Suprapubic skin (tissue), 4 donors: ENCODE measurements at regions not wholly inside any gene's neighbourhood (a gene's known extent, or its start where the extent isn't known, plus 50 kb on each side); places are given as distances from the start of the nearest gene placed in this dataset.
"Not testable (repeated sequence)": the region's sequence is repeated elsewhere in the genome, so short reads cannot be mapped to it uniquely, and the experiment has no call there.

Experiments used
- DNase-seq, 2 donors: peaks; one replicate each; pipeline ENCODE4 v3.0.0-alpha.2; 2019; ENCODE audit warnings: low spot score in 2 of 2
- H3K27ac ChIP-seq: fragments of 200-600 bp; sonication (generic); one replicate; pipeline ENCODE4 v1.5.1; 2019
- H3K27me3 ChIP-seq: fragments of 200-600 bp; sonication (generic); one replicate; pipeline ENCODE4 v1.5.1; 2019
- H3K36me3 ChIP-seq: fragments of 200-600 bp; sonication (generic); one replicate; pipeline ENCODE4 v1.5.1; 2019
- H3K4me1 ChIP-seq: fragments of 200-600 bp; sonication (generic); one replicate; pipeline ENCODE4 v1.5.1; 2019
- H3K4me3 ChIP-seq: fragments of 200-600 bp; sonication (generic); one replicate; pipeline ENCODE4 v1.5.1; 2019; ENCODE audit warnings: mild to moderate bottlenecking
- H3K9me3 ChIP-seq: fragments of 200-600 bp; sonication (generic); one replicate; pipeline ENCODE4 v1.5.1; 2019
- EP300 ChIP-seq: sonication (generic); formaldehyde crosslinking; IDR thresholded peaks from one replicate; pipeline ENCODE4 v1.6.1; 2017; ENCODE audit warnings: antibody characterized with exemption
- POLR2A ChIP-seq, 2 donors: fragments of 450-650 bp; IDR thresholded peaks; one replicate each; pipeline ENCODE4 v1.6.1; 2017; ENCODE audit warnings: antibody characterized with exemption in 2 of 2, mild to moderate bottlenecking in 2 of 2, moderate library complexity in 2 of 2
- POLR2AphosphoS5 ChIP-seq, 3 donors: sonication (generic); formaldehyde crosslinking; IDR thresholded peaks; one replicate each; pipeline ENCODE4 v1.6.1; 2017; ENCODE audit warnings: antibody characterized with exemption in 3 of 3
- WGBS: methylation state at CpG from one replicate; pipeline ENCODE4 v1.1.5; 2018; 5-methylcytosine and 5-hydroxymethylcytosine counted together
- TF ChIP-seq, protein P1 (sequence below), 2 donors: fragments of 200-600 bp in 1 of 2; fragments of 450-650 bp in 1 of 2; sonication (generic) in 1 of 2; IDR thresholded peaks; one replicate each; pipeline ENCODE4 v1.5.1; 2016 to 2019; ENCODE audit warnings: antibody characterized with exemption in 2 of 2, mild to moderate bottlenecking in 1 of 2, moderate library complexity in 1 of 2

DNA sequence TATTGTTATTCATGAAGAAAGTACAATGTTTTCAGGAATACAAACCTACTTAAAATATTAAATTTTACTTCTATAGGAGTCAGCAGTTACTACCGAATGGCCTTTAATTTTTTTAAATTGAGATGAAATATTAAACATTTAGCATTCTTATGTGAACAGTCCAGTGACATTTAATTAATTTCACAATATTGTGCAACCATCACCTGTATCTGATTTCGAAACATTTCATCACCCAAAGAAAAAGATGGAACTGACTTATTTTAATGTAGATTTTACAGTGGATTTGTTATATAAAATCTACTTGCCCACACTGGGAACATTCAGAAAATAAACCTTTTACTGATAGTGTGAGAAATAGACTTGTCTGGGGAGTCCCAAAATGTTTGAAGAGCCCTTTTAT, 585.2 kb upstream of the LINC00305 start:
- H3K4me3 ChIP-seq, result no peak overlapping the region
- no peaks in the 10 kb centered on the region for H3K9me3 ChIP-seq
- no peak for DNase-seq
- H3K27me3 ChIP-seq, result no peaks in the 10 kb centered on the region
- 91% methylated on average over 2 of the region's 2 CpGs for WGBS
- H3K4me1 ChIP-seq, result no peaks in the 10 kb centered on the region
- H3K27ac ChIP-seq, result no peak overlapping the region
- TF ChIP-seq POLR2A (IDR thresholded peaks at IDR 0.05), result no peak
- no peak for TF ChIP-seq POLR2AphosphoS5 (IDR thresholded peaks at IDR 0.05)
- TF ChIP-seq, protein P1, sequence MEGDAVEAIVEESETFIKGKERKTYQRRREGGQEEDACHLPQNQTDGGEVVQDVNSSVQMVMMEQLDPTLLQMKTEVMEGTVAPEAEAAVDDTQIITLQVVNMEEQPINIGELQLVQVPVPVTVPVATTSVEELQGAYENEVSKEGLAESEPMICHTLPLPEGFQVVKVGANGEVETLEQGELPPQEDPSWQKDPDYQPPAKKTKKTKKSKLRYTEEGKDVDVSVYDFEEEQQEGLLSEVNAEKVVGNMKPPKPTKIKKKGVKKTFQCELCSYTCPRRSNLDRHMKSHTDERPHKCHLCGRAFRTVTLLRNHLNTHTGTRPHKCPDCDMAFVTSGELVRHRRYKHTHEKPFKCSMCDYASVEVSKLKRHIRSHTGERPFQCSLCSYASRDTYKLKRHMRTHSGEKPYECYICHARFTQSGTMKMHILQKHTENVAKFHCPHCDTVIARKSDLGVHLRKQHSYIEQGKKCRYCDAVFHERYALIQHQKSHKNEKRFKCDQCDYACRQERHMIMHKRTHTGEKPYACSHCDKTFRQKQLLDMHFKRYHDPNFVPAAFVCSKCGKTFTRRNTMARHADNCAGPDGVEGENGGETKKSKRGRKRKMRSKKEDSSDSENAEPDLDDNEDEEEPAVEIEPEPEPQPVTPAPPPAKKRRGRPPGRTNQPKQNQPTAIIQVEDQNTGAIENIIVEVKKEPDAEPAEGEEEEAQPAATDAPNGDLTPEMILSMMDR (IDR thresholded peaks at IDR 0.05), result no peak
- no peak for TF ChIP-seq EP300
- no peaks in the 10 kb centered on the region for H3K36me3 ChIP-seq

- not testable (repeated sequence) for DNase-seq, H3K27ac ChIP-seq, H3K4me3 ChIP-seq, H3K27me3 ChIP-seq, H3K36me3 ChIP-seq, H3K4me1 ChIP-seq, H3K9me3 ChIP-seq
- 97% methylated on average over 24 of the region's 39 CpGs for WGBS
Measured at GRCh38 chr18:64725657-64726056, 576.8 kb upstream of the LINC00305 start.

DNA sequence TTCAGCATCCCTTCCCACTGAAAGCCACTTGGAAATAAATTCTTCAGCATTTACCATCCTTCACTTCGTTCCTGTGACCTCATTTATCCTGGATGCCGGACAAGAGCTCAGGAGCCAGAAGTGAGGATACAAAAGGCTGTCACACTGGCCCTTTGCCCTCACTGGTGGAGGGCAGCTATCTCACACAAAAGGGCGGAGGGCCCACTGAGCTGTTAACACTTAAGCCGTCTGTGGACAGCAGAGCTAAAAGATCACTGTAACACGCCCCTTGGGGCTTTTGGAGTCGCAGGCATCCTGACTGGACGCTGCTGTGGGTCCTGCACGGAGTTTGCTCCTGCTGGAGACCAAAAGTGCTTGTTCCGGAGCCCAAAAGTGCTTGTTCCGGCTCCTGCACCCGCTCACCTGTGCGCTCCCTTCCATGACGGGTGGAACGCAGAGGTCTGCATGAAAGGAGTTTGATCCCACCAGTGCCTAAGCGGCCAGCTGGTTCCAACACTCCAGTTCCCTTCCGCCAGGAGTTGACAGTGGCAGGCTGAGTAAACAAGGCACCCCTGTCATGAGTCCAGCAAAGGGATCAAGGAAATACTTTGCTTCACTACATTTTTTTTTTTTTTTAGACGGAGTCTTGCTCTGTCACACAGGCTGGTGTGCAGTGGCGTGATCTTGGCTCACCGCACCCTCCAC, 572.0 kb upstream of the LINC00305 start:
- Histone ChIP-seq H3K4me3 (no peak overlapping the region), H3K36me3 (no peaks in the 10 kb centered on the region), H3K4me1 (no peaks in the 10 kb centered on the region), H3K27me3 (no peaks in the 10 kb centered on the region), H3K27ac (no peak overlapping the region), H3K9me3 (no peaks in the 10 kb centered on the region)
- TF ChIP-seq, protein P1 (IDR thresholded peaks at IDR 0.05), result no peak
- TF ChIP-seq POLR2AphosphoS5 (IDR thresholded peaks at IDR 0.05) (no peak), EP300 (no peak), POLR2A (IDR thresholded peaks at IDR 0.05) (no peak)
- DNase-seq, result peak in 1 of 2 donors; percentile 78
- WGBS, result 80% methylated on average over 19 of the region's 19 CpGs

DNA sequence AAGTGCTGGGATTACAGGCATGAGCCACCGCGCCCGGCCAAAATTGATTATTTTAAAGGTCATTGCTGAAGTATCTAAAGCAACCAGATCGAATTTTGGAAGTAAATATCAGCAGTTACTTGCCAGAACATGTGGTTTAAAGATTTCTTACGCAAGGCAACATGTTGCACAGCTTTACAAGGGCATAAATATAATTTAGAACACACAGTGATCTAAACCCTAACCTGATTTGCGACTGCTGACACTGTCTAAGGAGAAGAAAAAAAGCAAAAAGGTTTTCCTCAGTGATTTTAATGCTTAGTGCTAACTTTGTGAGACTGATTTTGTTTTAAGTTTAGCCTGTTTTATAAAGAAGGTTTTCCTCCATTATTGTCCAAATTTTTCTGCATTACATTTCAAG, 569.9 kb upstream of the LINC00305 start:
- 56% methylated on average over 6 of the region's 6 CpGs for WGBS
- H3K27ac ChIP-seq, result no peak overlapping the region

DNA sequence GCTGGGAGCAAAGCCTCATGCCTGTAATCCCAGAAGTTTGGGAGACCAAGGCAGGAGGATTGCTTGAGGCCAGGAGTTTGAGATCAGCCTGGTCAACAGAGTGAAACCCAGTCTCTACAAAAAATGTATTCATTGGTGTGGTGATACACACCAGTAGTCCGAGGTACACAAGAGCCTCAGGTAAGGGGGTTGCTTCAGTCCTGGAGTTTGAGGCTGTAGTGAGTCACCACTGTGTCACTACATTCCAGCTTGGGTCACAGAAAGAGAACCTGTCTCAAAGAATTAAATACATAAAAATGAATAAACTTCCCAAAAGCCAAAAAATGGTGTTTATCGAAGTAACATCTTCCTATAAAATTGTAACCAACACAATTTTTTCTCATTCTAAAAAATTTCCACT, 568.1 kb upstream of the LINC00305 start:
- Histone ChIP-seq H3K9me3 (no peaks in the 10 kb centered on the region), H3K36me3 (no peaks in the 10 kb centered on the region), H3K4me3 (no peak overlapping the region), H3K4me1 (no peaks in the 10 kb centered on the region), H3K27me3 (no peaks in the 10 kb centered on the region), H3K27ac (no peak overlapping the region)
- DNase-seq, result no peak
- 75% methylated on average over 2 of the region's 2 CpGs for WGBS
- TF ChIP-seq POLR2A (IDR thresholded peaks at IDR 0.05) (no peak), EP300 (no peak), POLR2AphosphoS5 (IDR thresholded peaks at IDR 0.05) (no peak)
- TF ChIP-seq, protein P1 (IDR thresholded peaks at IDR 0.05), result no peak

More for the DNA sequence above, 569.9 kb upstream of the LINC00305 start:
- no peaks in the 10 kb centered on the region for H3K9me3 ChIP-seq
- TF ChIP-seq POLR2A (IDR thresholded peaks at IDR 0.05) (no peak), EP300 (no peak), POLR2AphosphoS5 (IDR thresholded peaks at IDR 0.05) (no peak)
- TF ChIP-seq, protein P1 (IDR thresholded peaks at IDR 0.05), result no peak
- no peak overlapping the region for H3K4me3 ChIP-seq
- DNase-seq, result no peak
- H3K27me3 ChIP-seq, result no peaks in the 10 kb centered on the region
- H3K4me1 ChIP-seq, result no peaks in the 10 kb centered on the region
- H3K36me3 ChIP-seq, result no peaks in the 10 kb centered on the region

DNA sequence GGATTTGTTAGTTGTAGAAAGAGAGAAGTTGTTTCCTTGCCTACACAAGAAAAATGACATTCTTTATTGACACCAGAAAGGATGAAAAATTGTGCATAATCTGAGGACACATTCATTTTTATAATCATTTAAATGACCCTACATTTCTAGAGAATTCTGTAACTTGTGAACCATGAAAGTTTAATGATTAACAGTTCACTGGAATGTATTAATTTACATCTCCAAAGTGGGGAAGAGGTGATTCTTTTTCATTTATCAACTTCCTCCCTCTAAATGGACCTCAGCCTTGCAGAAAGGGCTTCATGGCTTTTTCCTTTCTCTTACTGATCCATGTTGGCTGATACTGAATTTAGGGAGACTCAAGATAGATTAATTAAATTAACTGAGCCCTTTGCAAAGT, 565.2 kb upstream of the LINC00305 start:
- no peaks in the 10 kb centered on the region for H3K9me3 ChIP-seq
- H3K27ac ChIP-seq, result no peak overlapping the region
- DNase-seq, result no peak
- H3K36me3 ChIP-seq, result no peaks in the 10 kb centered on the region
- no peak for TF ChIP-seq POLR2A (IDR thresholded peaks at IDR 0.05)
- TF ChIP-seq, protein P1 (IDR thresholded peaks at IDR 0.05), result no peak
- TF ChIP-seq POLR2AphosphoS5 (IDR thresholded peaks at IDR 0.05), result no peak
- TF ChIP-seq EP300, result no peak
- H3K4me1 ChIP-seq, result no peaks in the 10 kb centered on the region
- no peak overlapping the region for H3K4me3 ChIP-seq
- H3K27me3 ChIP-seq, result no peaks in the 10 kb centered on the region
